HG03521 (cell line): ENCODE measurements at regions not wholly inside any gene's neighbourhood (a gene's known extent, or its start where the extent isn't known, plus 50 kb on each side); places are given as distances from the start of the nearest gene placed in this dataset.
"Not testable (repeated sequence)": the region's sequence is repeated elsewhere in the genome, so short reads cannot be mapped to it uniquely, and the experiment has no call there.

Experiments
- ATAC-seq: cut with Tn5 transposase; IDR thresholded peaks from one replicate; pipeline ENCODE4 v1.9.1; 2021; ENCODE audit warnings: mild to moderate bottlenecking, moderate library complexity; ENCODE audit not compliant: unreplicated experiment

DNA sequence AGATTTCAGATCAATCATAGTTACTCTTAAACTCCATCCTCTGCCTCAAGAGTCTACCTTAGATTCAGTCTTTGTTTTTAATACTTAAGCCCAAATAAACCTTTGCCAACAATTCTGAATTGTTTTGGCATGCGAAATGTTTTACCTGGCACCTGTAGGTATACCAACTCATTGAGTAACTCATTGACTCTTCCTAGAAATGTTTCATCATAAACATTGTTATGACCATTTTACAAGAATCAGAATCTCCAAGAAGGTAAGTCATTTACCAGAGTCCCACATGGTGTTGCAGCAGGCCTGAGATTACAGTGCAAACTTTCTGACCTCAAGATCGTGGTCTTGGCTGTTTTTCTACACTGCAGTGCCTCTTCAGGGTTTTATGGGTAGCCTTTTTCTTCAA lies 750.4 kb downstream of the BRINP1 start:
- ATAC-seq = no peak

DNA sequence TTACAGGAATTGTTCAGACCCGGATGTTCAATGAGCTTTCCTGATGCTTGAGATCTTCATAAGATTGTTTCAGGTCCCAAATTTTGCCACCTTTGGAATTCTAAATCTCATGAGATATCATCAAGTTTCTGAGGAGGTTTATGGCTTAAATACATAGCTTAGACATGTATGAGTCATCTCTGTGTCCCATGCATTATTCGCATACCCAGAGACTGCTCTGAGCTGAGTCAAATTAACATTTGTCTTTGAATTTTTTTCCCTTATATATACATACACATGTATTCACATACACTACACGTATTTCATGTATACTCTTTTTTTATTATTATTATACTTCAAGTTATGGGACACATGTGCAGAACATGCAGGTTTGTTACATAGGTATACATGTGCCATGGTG lies 744.6 kb downstream of the BRINP1 start:
- ATAC-seq = no peak

DNA sequence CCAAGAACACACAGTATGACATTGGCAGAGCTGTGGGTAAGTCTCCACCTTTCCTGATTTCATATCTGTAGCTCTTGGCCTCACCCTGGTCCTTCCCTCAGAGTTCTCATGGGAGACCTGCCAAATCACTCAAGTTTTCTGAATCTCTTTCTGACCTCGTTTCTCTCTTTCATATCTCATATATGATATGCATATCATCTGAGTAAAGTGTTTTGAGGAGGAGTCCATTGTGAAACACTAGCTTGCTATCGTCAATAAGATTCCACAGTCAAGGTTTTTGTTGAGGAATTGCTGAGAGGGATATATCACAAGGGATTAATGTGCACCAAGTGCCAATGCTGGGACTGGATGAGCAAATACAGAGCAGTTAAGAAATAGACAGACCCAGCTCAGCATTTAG lies 739.2 kb downstream of the BRINP1 start:
- ATAC-seq = no peak

DNA sequence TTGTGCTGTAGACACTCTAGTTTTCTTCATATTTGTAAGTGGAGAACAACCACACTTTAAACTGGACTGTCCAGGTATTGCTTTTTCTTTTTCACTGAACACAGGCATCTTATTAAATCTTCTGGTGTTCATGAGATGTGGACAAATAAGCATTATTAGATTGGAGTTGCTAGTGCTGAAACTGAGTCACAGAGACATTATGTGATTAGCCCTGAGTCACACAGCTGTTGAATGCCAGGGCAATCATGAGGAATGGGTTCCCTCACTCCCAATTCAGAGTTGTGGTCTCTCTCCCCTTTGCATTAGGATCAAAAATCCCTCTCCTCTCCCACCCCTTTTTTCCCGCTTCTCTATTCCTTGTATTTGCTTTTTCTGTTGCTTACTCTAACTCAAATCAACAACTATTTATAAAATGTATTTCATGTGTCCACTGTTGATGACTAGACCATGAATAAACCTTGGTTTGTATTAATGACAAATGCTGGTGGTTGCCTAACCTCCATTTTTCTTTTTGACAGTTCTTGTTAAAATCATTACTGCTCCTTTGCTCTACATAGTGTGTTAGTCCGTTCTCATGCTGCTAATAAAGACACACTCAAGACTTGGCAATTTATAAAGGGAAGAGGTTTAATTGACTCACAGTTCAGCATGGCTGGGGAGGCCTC lies 738.2 kb downstream of the BRINP1 start:
- ATAC-seq = no peak

DNA sequence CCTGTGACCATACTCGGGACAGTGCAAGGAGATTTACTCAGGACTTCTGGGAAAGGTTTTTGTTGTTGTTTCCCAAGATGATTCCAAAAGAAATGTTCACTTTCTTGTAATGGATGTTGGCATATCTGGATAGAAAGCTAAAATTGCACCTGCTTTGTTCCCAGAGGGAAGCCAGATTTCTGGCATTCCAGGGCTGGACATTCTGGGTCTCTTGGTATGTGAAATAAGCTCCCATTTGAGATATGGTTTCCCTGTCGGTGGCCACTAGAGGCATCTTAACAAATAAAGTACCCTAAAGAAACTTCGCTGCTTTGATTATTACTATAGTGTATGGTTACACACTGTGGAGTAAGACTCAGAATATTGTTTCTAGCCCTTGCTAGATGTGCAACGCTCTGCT lies 737.3 kb downstream of the BRINP1 start:
- ATAC-seq = no peak

DNA sequence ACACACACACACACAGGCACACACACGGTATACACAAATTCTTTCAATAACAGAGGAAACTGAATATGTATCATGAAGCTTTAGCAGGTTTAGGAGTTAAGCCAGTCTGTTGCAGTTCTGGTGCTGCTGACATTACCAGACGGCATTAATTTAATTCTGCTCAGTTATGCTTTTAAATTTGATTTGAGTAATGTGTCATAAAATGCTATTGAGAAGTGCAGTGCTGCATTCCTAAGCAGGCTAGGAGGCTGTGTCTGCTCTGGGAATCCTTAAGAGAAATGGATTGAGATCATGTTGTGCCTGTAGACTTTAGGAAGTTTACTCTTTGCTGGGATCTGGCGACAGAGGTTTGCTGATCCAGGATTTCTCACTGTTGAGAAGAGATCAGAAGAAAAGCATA lies 733.8 kb downstream of the BRINP1 start:
- ATAC-seq = no peak

DNA sequence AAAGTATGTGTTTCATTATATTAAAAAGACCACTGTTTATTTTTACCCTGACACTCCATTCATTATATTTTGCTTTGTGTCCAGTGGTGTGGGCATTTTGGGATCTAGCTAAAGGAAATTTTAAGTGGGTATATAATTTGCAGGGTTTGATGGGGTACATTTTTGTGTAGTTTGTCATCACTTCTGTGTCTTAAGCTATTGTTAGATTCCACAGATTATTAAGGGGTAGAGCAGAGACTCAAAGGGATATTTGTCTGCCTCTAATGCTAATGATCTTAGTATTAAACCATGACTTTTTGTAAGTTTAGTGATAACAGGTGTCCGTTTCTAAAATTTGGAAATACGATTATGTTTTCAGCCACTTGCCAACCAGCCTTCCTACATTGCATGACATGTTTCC lies 731.6 kb downstream of the BRINP1 start:
- ATAC-seq = no peak

DNA sequence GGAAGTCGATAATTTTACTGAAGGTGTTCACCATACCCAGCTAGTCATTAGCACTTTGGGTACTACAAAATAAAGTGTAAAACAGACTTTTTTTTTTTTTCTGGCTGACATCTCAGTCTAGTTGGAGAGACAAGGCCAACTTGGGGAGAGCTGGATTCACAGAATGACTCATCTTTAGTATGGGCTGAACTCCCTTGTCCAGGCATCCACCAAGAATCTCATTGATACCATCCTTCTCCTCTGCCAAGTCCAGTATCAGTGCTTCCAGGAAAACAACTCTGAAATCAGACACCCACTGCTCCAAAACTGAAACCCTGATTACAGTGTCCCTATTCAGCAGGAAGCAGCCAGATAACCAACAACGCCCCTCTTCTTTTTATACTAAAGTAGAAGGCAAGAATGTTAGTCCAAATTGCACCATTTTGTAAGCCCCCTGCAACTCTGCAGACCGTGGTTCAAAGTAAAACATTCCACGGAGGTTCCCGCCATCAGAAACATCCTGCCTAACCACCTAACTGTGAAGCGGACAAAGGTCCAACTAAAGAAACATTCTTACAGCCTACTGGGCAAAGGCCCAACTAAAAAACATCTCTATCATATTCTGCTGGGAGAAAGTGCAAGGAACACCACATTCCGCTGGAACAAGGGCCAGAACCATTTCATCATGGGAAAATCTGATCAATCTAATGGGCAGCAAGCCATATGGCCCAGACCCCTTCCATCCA lies 728.2 kb downstream of the BRINP1 start:
- no peak for ATAC-seq

DNA sequence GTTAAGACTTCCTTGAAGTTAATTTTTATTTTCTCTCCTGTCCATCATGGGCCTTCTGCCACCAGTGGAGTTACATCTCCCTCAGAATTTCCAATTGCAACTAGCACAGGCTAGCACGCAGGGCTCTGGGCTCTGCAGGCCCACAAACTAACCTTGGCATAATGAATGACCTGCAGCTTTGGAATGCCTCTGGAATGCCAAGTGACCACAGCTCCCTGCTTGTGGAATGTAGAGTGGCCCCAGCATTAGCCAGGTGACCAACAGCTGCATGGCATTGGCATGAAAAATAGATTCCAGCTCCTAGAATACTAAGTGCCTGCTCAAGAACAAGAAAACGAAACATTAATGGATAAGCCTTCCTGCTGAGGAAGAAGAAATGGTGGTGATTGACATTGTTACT lies 726.1 kb downstream of the BRINP1 start:
- no peak for ATAC-seq

DNA sequence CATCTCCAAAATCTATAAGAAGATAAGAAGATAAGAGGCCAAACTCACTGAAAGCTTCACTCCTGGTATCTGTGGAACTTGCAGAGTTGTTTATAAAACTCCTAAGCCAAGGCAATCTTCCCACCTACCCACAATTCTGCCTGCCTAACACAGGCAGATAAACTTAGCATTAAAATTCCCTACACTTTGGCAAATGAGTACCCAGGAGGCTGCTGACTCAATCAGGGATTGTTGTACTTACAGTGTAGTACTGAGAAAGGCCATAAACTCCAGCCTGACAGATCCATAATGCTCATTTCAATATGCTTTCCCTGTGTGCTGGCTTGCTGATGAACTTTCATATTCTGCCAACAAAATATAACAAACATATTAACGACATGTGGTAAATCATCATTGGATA lies 725.2 kb downstream of the BRINP1 start:
- no peak for ATAC-seq

DNA sequence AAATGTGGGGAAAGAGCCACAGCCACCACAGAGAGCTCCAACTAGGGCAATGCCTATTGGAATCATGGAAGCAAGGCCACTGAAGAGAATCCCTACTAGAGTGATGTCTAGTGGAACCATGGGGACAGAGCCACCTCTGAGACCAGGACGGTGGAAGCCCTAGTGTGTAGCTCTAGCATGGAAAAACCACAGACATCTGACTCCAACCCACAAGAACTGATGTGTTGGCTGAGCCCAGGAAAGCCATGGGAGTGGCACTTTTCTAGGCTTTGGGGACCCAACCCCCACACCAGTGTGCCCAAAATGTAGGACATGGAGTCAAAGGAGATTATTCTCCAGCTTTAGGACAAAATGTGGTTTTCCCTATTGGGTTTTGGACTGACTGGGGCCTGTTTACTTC lies 721.9 kb downstream of the BRINP1 start:
- no peak for ATAC-seq

DNA sequence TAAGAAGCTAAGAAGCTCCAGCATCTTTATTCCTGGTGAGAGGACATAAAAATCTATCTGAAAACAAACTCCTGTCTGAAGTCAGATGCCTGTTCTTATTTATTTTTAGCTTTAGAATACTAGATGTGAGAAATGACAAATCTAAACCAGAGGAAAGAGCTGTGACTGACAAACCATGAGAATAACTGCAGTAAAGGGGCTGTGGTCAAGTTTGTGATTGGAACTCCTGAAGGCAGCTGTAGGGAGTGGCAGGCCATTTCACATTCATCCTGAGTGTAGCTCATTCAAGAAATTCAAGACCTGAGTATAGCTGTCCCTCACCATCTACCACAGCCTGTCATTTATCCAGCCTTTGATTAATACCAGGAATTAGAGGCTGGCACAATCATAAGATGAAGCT lies 718.8 kb downstream of the BRINP1 start:
- no peak for ATAC-seq

DNA sequence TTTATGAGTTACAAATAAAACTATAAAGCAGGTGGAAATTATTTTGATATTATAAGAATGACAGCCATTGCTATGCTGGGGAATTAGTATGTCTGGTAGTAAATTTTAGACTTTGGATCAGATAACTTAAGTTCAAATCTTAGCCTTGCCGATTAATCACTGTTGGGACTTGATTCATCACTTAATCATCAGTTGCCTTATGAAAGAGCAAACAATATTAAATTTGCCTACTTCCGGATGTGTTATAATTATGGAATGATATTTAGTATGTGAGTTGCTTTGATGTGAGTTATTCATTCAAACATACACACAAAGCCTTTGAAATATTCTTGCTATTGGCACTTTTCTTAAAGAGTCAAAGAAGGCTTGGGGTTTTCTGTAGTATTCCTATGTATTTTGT lies 717.7 kb downstream of the BRINP1 start:
- no peak for ATAC-seq

DNA sequence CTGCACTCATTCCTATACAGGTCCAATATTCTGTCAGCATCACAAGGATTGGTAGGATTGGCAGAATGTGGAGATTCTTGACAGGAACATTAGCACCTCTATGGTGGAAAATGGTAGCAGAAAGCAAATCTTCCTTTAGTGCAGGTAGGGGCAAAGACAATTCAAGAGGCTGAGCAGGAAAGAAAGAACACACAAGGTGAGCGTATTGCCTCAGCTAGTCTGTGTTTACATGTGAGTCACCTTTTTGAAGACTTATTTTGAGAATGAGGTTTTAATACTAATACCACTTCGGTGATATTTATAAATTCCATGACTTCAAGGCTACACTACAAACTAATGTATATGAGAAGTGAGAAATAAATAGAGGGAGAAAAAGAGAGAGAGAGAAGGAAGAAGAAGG lies 717.0 kb downstream of the BRINP1 start:
- no peak for ATAC-seq

DNA sequence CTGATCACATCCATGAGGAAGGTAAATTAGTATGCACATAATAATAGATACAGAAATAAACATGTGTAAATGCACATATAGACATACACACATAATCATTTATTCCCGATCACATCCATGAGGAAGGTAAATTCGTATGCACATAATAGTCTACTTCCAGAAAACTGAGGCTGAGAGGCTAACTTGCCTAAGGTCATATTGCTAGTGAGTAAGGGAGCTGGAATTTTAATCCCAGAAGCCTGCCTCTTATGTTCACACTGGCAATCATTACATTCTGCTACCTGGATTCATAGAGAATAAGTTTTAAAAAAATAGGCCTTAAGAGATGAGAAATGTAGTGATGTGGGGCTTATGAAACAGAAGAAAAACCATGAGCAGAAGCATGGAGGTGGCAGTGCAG lies 716.3 kb downstream of the BRINP1 start:
- ATAC-seq = no peak

DNA sequence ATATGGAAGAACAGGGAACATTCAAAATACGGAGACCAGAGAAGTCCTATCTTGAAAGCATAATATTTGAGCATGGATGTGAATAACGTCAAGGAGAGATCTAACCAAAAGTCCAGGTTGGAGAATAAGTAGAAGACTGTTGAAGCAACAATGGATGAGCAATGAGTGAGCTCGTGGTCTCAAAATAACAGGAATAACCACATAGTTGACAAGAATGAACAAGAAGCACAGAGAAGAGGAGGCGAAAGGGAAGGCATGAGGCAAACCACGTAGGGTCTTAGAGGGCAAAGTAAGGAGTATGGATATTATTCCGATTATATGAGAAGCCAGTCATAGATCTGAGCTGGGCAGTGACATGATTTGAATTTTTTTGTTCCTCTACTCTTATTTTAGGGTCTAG lies 710.2 kb downstream of the BRINP1 start:
- ATAC-seq = no peak

DNA sequence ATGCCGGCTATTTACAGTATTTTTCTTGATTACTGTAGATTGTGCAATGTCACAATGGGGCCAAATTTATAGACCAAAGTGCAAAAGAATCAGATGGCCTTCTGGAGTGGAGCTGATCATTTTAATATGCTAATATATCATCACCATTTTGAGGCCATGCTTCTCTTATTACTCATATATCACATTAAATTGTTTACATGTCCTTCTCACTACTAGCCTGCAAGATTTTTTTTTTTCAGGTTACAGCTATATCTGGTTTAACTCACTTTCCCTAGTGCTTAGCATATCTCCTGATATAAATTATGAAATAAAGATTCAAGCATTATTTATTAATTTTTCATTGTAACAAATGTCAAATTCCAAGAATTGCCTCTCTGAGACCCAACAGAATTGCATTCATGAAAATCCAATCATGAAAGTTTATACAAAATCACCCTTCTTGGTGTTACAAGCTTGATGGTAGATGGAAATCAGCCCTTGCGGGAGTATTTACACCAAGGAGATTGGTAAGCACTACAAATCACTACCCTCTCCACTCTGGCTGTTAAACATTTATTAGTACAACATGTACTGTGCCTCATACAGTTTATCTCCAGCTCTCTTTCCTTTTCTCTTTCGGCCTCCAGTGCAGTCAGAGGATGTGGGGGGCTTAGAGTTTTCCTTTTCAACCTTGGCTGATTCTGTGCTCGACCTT lies 703.9 kb downstream of the BRINP1 start:
- ATAC-seq = no peak

DNA sequence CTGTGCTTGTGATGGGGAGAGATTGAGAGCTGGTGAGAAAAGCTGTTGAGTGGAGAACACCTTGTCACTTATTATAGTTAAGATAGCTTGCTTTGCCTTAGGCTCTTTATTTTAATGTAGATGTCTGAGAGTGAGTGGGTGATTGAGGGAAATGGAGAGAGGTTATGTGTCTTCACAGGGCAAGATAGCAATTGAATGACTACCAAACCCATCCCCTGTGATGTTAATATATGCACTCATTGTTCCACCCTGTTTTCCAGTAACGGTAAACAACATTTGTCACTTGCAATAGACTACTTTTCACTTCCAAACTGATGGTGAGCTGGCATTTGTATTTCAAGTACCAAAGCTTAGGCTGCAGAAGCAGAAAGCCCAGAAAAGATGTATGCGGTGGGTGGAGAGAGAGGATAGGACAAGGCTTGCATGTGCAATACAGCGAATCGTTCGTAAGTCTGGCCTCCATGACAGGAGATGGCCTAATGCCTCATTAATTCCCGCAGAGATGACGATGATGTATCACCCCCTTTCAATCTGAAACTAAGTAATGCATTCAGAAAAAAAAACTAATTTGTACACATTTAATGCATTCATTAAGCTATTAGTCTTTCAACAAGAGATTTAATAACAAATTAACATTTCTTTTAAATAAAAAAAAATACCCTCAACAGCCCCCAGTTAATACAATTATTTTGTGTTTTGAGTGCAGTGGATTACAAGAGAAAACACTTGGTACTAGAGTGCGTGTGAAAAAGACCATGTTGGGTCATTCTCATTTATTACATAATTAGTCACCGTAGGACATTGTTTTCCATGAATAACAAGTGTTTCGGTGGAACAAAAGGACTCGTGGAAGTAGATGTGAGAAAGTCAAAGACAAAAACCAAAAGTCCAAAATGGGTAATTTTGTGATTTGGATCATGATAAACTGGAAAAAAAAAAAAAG lies 699.0 kb downstream of the BRINP1 start:
- ATAC-seq = no peak

DNA sequence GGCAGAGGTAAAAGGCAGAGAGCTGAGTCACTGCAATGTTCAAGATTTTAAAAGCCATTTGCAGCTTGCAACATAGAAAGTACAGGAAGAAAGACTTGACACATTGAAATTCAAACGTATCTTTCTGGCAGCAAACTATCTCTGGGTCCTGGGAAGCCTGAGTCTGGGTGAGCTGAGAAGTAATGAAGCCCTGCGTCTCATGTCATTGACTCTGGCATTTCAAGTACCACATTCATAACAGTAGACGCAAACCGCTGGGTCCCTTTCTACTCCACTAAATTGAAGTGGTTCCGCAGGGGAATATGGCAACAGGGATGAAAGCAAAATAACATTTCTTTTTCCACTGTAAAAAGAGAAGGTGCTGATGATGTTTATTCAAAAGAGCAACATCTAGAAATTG lies 694.3 kb downstream of the BRINP1 start:
- no peak for ATAC-seq

DNA sequence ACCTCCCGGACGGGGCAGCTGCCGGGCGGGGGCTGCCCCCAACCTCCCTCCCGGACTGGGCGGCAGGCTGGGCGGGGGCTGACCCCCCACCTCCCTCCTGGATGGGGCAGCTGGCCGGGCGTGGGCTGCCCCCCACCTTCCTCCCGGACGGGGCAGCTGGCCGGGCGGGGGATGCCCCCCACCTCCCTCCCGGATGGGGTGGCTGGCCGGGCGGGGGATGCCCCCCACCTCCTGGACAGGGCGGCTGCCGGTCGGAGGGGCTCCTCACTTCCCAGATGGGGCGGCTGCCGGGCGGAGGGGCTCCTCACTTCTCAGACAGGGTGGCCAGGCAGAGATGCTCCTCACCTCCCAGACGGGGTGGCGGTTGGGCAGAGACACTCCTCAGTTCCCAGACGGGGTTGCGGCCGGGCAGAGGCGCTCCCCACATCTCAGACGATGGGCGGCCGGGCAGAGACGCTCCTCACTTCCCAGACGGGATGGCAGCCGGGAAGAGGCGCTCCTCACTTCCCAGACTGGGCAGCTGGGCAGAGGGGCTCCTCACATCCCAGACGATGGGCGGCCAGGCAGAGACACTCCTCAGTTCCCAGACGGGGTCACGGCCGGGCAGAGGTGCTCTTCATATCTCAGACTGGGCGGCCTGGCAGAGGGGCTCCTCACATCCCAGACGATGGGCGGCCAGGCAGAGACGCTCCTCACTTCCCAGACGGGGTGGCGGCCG lies 691.1 kb downstream of the BRINP1 start:
- not testable (repeated sequence) for ATAC-seq

DNA sequence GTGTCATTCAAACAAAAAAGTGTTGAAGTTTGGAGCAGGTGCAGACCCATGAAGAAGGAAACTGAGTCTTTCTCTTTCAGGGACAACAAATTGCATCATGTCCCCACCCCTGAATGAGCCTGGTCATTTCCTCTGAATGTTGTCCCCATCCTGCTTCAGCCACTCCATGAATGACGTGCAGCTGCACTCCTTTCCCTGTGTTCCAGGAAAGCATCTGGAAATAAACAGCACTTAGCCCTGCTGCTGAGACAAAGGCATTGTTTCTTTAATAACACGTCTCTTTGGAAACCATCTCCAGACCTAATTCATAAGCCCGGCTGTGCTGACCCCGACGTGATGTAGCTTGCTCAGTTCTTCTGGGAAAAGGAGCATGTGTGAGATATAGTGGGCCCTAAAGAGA lies 682.3 kb downstream of the BRINP1 start:
- ATAC-seq = no peak
